ENCODE measurements at regions not wholly inside any gene's neighbourhood (a gene's known extent, or its start where the extent isn't known, plus 50 kb on each side); places are given as distances from the start of the nearest gene placed in this dataset.

DNA sequence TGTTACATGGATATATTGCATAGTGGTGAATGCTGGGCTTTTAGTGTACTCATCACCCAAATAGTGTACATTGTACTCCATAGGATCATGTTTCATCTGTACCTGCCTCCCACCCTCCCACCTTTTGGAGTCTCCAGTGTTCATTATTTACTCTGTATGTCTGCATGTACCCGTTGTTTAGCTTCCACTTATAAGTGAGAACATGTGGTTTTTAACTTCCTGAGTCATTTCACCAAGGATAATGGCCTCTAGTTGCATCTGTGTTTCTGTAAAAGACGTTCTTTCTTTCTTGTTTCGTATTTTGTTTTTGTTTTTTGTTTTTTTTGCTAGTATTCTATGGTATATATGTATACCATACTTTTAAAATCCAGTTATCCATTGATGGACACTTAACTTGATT is 107.5 kb downstream of the MSTN start:
- TF ChIP-seq POLR2AphosphoS5 (IDR thresholded peaks at IDR 0.05; ENCODE audit: low read depth) (no peak), GABPA (IDR thresholded peaks at IDR 0.05; ENCODE audit: low read depth) (no peak)
- TF ChIP-seq, protein P1, sequence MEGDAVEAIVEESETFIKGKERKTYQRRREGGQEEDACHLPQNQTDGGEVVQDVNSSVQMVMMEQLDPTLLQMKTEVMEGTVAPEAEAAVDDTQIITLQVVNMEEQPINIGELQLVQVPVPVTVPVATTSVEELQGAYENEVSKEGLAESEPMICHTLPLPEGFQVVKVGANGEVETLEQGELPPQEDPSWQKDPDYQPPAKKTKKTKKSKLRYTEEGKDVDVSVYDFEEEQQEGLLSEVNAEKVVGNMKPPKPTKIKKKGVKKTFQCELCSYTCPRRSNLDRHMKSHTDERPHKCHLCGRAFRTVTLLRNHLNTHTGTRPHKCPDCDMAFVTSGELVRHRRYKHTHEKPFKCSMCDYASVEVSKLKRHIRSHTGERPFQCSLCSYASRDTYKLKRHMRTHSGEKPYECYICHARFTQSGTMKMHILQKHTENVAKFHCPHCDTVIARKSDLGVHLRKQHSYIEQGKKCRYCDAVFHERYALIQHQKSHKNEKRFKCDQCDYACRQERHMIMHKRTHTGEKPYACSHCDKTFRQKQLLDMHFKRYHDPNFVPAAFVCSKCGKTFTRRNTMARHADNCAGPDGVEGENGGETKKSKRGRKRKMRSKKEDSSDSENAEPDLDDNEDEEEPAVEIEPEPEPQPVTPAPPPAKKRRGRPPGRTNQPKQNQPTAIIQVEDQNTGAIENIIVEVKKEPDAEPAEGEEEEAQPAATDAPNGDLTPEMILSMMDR (IDR thresholded peaks at IDR 0.05; ENCODE audit: insufficient read depth, low read length) = no peak

Data from HL-60 (cell line).